ENCODE measurements at regions not wholly inside any gene's neighbourhood (a gene's known extent, or its start where the extent isn't known, plus 50 kb on each side); places are given as distances from the start of the nearest gene placed in this dataset.

DNA sequence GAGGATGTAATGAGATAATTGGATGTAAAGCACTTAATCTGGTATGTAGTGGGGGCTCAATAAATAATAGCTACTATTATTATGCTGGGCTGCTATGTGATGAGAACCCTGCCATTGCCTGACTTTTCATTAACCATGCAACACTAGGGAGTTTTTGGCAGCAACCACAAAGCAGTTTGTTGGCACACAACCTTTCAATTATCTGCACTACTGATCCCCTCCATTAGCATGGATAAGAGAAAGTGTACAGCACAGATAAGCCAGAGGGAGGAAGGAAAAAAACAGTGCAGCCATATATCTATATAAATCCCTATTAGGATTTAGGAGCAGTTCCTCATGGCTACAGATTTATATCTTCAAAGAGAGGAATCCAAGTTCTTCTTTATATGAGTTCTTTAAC is 498.5 kb downstream of the NUF2 start:
- TF ChIP-seq MAX (IDR thresholded peaks at IDR 0.05): no peak
- no peak for TF ChIP-seq USF1 (IDR thresholded peaks at IDR 0.05)
- no peak for TF ChIP-seq EGR1 (IDR thresholded peaks at IDR 0.05)
- no peak for TF ChIP-seq EP300 (IDR thresholded peaks at IDR 0.05; ENCODE audit: borderline replicate concordance)
